GM18511 (cell line): ENCODE measurements at regions not wholly inside any gene's neighbourhood (a gene's known extent, or its start where the extent isn't known, plus 50 kb on each side); places are given as distances from the start of the nearest gene placed in this dataset.
"Not testable (repeated sequence)": the region's sequence is repeated elsewhere in the genome, so short reads cannot be mapped to it uniquely, and the experiment has no call there.

Experiments used
- ATAC-seq: cut with Tn5 transposase; IDR thresholded peaks from one replicate; pipeline ENCODE4 v1.9.1; 2021; ENCODE audit warnings: mild to moderate bottlenecking, moderate library complexity; ENCODE audit not compliant: unreplicated experiment

- ATAC-seq: no peak
These were observed 272.1 kb upstream of the SGK1 start for GRCh38 chr6:134590004-134590403.

- no peak for ATAC-seq
These were observed 271.6 kb upstream of the SGK1 start for GRCh38 chr6:134589512-134589911.

DNA sequence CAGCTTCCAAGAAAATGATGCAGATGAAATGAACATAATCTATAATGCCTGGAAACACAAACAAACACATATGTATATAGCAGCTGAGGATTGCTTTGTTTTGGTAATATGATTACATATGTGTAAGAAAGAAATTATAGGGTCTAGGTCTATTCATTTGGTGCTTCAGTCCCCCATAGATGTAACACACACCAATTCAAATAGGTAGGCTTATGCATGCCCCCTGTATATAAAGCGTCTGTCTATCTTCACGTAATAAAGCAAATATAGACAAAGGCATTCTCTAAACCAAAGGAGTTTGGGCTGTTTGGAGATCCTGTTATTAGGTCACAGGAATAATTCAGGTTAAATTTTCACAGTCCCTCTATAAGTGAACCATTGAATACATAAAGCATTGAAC lies 270.4 kb upstream of the SGK1 start:
- no peak for ATAC-seq

GRCh38 chr6:134585517-134585873 lies 267.6 kb upstream of the SGK1 start:
- no peak for ATAC-seq

DNA sequence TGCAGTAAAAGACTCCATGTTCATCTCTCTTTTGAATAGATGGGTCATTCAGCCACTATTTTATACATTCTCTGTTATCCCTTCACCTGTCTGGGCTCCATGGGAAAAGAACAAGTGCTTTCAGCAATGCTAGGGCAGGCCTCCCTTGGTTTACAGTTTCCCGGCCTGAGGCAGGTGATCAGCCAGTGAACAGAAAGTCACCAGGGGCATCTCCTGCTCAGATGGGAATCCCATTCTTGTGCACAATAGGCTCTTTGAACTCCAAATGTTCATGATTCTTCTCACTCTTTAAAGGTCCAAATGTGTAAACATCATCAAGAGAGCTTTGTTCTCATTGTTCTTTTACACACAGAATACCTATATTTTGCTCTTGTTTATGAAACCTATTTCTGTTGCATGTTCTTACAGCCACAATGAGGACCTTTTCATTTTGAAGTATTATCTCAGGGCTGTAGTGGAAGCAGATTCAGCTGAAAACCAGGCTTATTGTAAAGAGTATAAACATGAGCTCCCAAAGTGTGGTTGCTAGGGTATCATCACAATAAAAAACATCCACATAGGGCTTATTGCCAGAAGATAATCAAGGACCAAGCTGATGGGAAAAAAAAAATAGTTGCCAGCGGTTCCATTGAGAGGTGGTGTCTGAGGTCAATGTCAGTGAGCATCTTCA lies 267.1 kb upstream of the SGK1 start:
- no peak for ATAC-seq

DNA sequence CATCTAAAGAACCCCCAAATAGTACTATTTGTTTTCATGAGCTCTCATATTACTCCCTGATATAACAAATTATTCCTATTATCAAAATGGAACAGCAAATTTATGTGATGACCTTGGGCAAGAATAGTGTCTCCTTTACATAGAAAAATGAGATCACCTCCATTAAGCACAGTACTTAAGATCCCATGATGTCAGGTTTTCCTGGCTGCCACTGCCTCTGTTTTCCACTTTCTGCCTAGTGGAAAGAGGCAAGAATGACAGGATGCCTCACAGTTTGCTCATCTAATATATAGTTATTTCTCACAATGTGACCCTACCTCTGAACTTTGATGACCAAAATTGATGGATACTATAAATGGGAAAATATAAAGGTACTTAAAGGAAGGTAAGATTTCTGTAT lies 260.1 kb upstream of the SGK1 start:
- ATAC-seq: no peak

- no peak for ATAC-seq
These were observed 257.3 kb upstream of the SGK1 start for GRCh38 chr6:134575221-134575620.

- no peak for ATAC-seq
These were observed 256.6 kb upstream of the SGK1 start for GRCh38 chr6:134574491-134574890.

DNA sequence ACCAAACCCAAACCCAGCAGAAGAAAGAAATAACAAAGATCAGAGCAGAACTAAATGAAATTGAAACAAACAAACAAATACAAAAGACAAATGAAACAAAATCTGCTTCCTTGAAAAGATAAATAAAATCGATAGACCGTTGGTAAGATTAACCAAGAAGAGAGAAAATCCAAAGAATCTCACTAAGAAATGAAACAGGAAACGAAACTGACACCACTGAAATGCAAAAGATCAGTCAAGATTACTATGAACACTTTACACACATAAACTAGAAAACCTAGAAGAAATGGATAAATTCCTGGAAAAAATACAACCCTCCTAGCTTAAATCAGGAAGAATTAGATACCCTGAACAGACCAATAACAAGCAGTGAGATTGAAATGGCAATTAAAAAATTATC lies 252.1 kb upstream of the SGK1 start:
- not testable (repeated sequence) for ATAC-seq

DNA sequence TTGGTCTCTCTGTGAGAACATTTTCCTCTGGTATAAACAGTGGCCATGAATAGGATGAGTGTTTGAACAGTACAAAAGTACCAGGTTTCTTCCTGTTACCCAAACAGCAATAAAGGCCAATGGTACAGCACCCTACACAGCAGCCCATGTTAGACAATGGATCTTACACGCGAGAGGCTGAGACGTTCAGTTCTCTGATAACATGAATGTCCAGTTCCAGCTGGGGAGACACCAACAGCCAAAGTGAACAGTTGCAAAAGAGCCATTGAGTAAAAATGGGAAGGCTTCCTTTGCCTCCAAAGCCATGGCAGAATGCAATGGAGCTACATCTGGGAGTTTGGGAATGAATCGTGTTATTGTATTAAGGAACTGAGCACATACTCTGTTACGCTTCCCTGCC lies 246.8 kb upstream of the SGK1 start:
- no peak for ATAC-seq

- ATAC-seq: no peak
These were observed 242.1 kb upstream of the SGK1 start for GRCh38 chr6:134560019-134560418.

DNA sequence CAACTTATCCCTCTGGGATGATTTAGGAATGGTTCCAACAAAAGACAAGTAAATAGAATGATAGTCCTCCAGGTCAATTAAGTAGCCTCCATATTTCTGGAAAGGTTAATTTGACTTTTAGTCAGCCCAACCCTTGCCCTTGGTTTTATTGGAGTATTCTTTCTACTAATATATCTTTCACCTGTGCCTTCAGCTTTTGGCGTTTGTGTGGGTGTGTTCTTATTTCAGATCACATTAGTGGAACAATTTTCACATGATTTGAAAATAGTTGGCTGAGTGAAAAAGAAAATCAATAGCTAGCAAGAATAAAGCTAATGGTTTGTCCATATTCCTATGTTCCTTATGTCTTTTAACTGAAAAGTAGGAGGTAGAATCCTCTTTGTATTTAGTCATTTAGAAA lies 239.6 kb upstream of the SGK1 start:
- ATAC-seq: no peak

DNA sequence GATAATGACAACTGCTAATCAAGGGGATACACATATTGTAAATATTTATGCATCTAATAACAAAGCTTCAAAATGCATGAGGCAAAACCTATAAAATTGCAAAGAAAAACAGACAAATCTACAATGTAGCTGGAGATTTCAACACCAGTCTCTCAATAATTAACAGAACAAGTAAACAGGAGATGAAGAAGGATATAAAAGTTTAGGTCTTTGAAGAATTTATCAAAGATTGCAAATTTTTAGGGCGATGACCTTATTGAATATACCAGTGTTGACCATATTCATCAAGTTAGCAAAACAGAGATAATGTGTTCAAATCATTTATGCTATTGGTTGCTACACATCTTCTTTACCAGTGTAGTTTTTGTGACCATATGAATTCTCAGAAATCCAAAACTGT lies 237.8 kb upstream of the SGK1 start:
- ATAC-seq: no peak

GRCh38 chr6:134553936-134554335 lies 236.0 kb upstream of the SGK1 start:
- ATAC-seq: no peak

GRCh38 chr6:134551245-134551960 lies 233.5 kb upstream of the SGK1 start:
- ATAC-seq: no peak

GRCh38 chr6:134550604-134551003 lies 232.7 kb upstream of the SGK1 start:
- ATAC-seq: no peak

- no peak for ATAC-seq
These were observed 231.9 kb upstream of the SGK1 start for GRCh38 chr6:134549854-134550253.

GRCh38 chr6:134546962-134547645 lies 229.2 kb upstream of the SGK1 start:
- no peak for ATAC-seq

DNA sequence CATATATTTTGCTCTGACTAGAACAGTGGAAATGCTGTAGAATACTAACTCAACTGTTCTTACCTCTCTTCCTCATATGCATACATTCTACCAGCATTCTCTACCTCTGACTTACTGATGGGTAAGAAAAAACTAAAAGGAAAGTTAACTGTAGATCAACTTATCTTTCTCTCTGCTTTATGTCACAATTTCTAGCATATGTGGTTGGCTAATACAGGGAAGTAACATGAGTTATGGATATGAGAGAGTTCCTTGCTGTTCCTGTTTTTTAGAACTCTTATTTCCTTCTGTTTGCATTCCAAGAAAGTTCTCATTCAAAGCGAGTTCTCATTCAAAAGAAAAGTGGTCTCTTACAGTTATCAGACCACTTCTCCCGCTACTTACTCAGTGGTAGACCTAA lies 226.8 kb upstream of the SGK1 start:
- ATAC-seq: no peak

- no peak for ATAC-seq
These were observed 225.2 kb upstream of the SGK1 start for GRCh38 chr6:134543128-134543527.

GRCh38 chr6:134541001-134541400 lies 223.1 kb upstream of the SGK1 start:
- no peak for ATAC-seq

- no peak for ATAC-seq
These were observed 222.0 kb upstream of the SGK1 start for GRCh38 chr6:134539865-134540323.
